HEK293 (cell line): ENCODE measurements at regions not wholly inside any gene's neighbourhood (a gene's known extent, or its start where the extent isn't known, plus 50 kb on each side); places are given as distances from the start of the nearest gene placed in this dataset.

Experiments
- BCL11A ChIP-seq: fragments of 450-650 bp; formaldehyde crosslinking; IDR thresholded peaks from 2 replicates; pipeline ENCODE4 v1.5.1; 2016; ENCODE audit warnings: low read depth, missing biosample characterization, missing genetic modification characterization
- KLF8 ChIP-seq: fragments of 450-650 bp; formaldehyde crosslinking; IDR thresholded peaks from 2 replicates; pipeline ENCODE4 v1.5.1; 2016; ENCODE audit warnings: missing biosample characterization, missing genetic modification characterization
- ZBTB21 ChIP-seq: fragments of 450-650 bp; formaldehyde crosslinking; IDR thresholded peaks from 2 replicates; pipeline ENCODE4 v1.5.1; 2017; ENCODE audit warnings: missing biosample characterization, missing genetic modification characterization
- ZNF121 ChIP-seq: fragments of 450-650 bp; formaldehyde crosslinking; IDR thresholded peaks from 2 replicates; pipeline ENCODE4 v1.5.1; 2016; ENCODE audit warnings: missing biosample characterization, missing genetic modification characterization
- ZNF2 ChIP-seq: fragments of 450-650 bp; formaldehyde crosslinking; IDR thresholded peaks from 2 replicates; pipeline ENCODE4 v1.5.1; 2016; ENCODE audit warnings: missing biosample characterization, missing genetic modification characterization
- ZNF239 ChIP-seq: fragments of 450-650 bp; formaldehyde crosslinking; IDR thresholded peaks from 2 replicates; pipeline ENCODE4 v1.5.1; 2016; ENCODE audit warnings: missing biosample characterization, missing genetic modification characterization
- ZNF24 ChIP-seq: fragments of 450-650 bp; formaldehyde crosslinking; IDR thresholded peaks from 2 replicates; pipeline ENCODE4 v1.5.1; 2016; ENCODE audit warnings: missing biosample characterization, missing genetic modification characterization
- ZNF274 ChIP-seq, 2 experiments: fragments of 200-500 bp in 1 of 2; fragments of 450-650 bp in 1 of 2; sonication (Bioruptor generic) in 1 of 2; formaldehyde crosslinking in 1 of 2; IDR thresholded peaks; 2 replicates each; pipeline versions ENCODE4 v1.5.1 to v1.6.1; 2014 to 2016; ENCODE audit warnings: borderline replicate concordance in 1 of 2, inconsistent platforms in 1 of 2, low read length in 1 of 2, missing biosample characterization in 1 of 2, missing genetic modification characterization in 1 of 2
- ZNF280D ChIP-seq: fragments of 450-650 bp; formaldehyde crosslinking; IDR thresholded peaks from 2 replicates; pipeline ENCODE4 v1.5.1; 2016; ENCODE audit warnings: missing biosample characterization, missing genetic modification characterization
- ZNF510 ChIP-seq: fragments of 450-650 bp; formaldehyde crosslinking; IDR thresholded peaks from 2 replicates; pipeline ENCODE4 v1.5.1; 2018; ENCODE audit warnings: mild to moderate bottlenecking, missing genetic modification characterization, missing biosample characterization; ENCODE audit not compliant: insufficient replicate concordance
- TF ChIP-seq, protein P1 (sequence below): fragments of 450-650 bp; formaldehyde crosslinking; IDR thresholded peaks from 2 replicates; pipeline ENCODE4 v1.5.1; 2016; ENCODE audit warnings: missing biosample characterization, missing genetic modification characterization
- TF ChIP-seq, protein P2 (sequence below): fragments of 450-650 bp; formaldehyde crosslinking; IDR thresholded peaks from 2 replicates; pipeline ENCODE4 v1.5.1; 2017; ENCODE audit warnings: missing biosample characterization, missing genetic modification characterization

DNA sequence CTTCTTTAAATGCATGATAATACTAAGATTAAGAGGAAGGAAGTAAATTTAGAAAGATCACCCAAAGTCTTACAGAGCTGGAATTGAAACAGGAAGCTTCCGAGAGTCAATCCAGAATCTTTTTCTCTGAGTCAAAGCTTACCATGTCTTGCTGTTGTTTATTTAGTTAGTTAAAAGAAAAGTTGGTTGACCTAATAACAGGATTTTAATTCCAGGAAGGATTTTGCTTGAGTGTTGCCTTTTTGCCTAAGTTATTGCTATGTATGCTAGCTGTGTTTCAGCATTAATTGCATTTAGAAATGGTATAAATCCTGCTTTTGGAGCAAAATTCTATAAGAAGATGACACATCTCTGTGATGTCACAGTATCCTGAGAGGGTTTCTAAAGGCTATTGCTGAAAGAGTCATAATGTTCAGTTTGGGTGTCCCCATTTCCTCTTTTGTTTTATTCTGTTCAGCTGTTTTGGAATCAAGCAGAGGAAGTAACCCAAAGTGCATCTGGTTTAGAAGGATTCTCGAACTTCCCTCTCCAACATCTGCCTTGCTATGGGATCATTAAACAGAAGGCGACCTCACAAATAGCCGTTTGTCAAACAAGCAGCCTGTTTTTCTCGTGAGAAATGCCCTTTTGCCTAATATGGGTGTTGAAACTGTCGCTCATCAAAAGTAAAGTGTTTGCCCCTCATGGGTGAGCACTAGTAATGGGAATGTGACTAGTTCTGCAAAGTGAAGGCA is 271.5 kb upstream of the MMADHC start:
- TF ChIP-seq, protein P1, sequence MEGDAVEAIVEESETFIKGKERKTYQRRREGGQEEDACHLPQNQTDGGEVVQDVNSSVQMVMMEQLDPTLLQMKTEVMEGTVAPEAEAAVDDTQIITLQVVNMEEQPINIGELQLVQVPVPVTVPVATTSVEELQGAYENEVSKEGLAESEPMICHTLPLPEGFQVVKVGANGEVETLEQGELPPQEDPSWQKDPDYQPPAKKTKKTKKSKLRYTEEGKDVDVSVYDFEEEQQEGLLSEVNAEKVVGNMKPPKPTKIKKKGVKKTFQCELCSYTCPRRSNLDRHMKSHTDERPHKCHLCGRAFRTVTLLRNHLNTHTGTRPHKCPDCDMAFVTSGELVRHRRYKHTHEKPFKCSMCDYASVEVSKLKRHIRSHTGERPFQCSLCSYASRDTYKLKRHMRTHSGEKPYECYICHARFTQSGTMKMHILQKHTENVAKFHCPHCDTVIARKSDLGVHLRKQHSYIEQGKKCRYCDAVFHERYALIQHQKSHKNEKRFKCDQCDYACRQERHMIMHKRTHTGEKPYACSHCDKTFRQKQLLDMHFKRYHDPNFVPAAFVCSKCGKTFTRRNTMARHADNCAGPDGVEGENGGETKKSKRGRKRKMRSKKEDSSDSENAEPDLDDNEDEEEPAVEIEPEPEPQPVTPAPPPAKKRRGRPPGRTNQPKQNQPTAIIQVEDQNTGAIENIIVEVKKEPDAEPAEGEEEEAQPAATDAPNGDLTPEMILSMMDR: no peak
- TF ChIP-seq ZNF274 (IDR thresholded peaks at IDR 0.05; ENCODE audit: low read length) (no peak), ZNF274 (tag by site-specific recombination; IDR thresholded peaks at IDR 0.05; ENCODE audit: borderline replicate concordance) (no peak), ZBTB21 (tag by site-specific recombination) (no peak), ZNF510 (tag by site-specific recombination) (no peak), ZNF121 (tag by site-specific recombination) (no peak), ZNF280D (tag by site-specific recombination) (no peak), ZNF239 (tag by site-specific recombination) (no peak), ZNF24 (tag by site-specific recombination) (no peak), ZNF2 (tag by site-specific recombination) (no peak), KLF8 (no peak), BCL11A (tag by site-specific recombination) (no peak)
- TF ChIP-seq, protein P2, sequence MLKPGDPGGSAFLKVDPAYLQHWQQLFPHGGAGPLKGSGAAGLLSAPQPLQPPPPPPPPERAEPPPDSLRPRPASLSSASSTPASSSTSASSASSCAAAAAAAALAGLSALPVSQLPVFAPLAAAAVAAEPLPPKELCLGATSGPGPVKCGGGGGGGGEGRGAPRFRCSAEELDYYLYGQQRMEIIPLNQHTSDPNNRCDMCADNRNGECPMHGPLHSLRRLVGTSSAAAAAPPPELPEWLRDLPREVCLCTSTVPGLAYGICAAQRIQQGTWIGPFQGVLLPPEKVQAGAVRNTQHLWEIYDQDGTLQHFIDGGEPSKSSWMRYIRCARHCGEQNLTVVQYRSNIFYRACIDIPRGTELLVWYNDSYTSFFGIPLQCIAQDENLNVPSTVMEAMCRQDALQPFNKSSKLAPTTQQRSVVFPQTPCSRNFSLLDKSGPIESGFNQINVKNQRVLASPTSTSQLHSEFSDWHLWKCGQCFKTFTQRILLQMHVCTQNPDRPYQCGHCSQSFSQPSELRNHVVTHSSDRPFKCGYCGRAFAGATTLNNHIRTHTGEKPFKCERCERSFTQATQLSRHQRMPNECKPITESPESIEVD (tag by site-specific recombination): no peak
